B cell (primary cell): ENCODE measurements at regions not wholly inside any gene's neighbourhood (a gene's known extent, or its start where the extent isn't known, plus 50 kb on each side); places are given as distances from the start of the nearest gene placed in this dataset.

Experiments used
- ATAC-seq: fragments of 200-7000 bp; cut with Tn5 transposase; one replicate; pipeline ENCODE4 v1.10.0; 2021; ENCODE audit warnings: low read depth, mild to moderate bottlenecking, moderate number of reproducible peaks, moderate library complexity
- CTCF ChIA-PET: fragments of 350-600 bp; sonication (Branson Sonifier 250); formaldehyde crosslinking; loops from one replicate; lab custom pipeline; 2021; ENCODE audit warnings: antibody characterized with exemption, inconsistent platforms; lab: Charles Lee
- POLR2A ChIA-PET: fragments of 350-600 bp; sonication (Branson Sonifier 250); formaldehyde crosslinking; loops from one replicate; lab custom pipeline; 2021; ENCODE audit warnings: antibody characterized with exemption; lab: Charles Lee
- DNase-seq: peaks from one replicate; pipeline ENCODE4 v3.0.0; 2013
- H2AFZ ChIP-seq: 2 replicates; pipeline ENCODE4 v1.6.1; 2012; ENCODE audit warnings: mild to moderate bottlenecking, low read depth, low read length; ENCODE audit not compliant: insufficient read depth, poor library complexity, severe bottlenecking
- H3K27ac ChIP-seq, 2 donors: 1 replicate in 1 of 2; 2 replicates in 1 of 2; pipeline ENCODE4 v1.5.1; 2012 to 2013; ENCODE audit warnings: low read length in 2 of 2, mild to moderate bottlenecking in 2 of 2, moderate library complexity in 1 of 2
- H3K27me3 ChIP-seq, 4 experiments: fragments of 200-600 bp in 1 of 4; sonication (generic) in 1 of 4; replicated peaks in 1 of 4; 1 replicate in 2 of 4; 2 replicates in 2 of 4; pipeline versions ENCODE4 v1.6.1 to v1.7.0; 2013 to 2016; ENCODE audit warnings: low read length in 3 of 4, mild to moderate bottlenecking in 2 of 4, mixed read lengths in 1 of 4, moderate library complexity in 1 of 4; ENCODE audit not compliant: insufficient read depth in 4 of 4, control insufficient read depth in 3 of 4; ENCODE audit errors: control extremely low read depth in 1 of 4
- H3K36me3 ChIP-seq, 2 experiments: replicated peaks in 1 of 2; 1 replicate in 1 of 2; 2 replicates in 1 of 2; pipeline versions ENCODE4 v1.6.1 to v1.7.1; 2013; ENCODE audit warnings: low read length in 1 of 2; ENCODE audit not compliant: insufficient read depth in 2 of 2, control insufficient read depth in 1 of 2; ENCODE audit errors: control extremely low read depth in 1 of 2, extremely low read depth in 1 of 2
- H3K4me1 ChIP-seq, 2 donors: fragments of 200-600 bp in 1 of 2; sonication (generic) in 1 of 2; 1 replicate in 1 of 2; 2 replicates in 1 of 2; pipeline versions ENCODE4 v1.5.1 to v1.6.1; 2013 to 2017; ENCODE audit warnings: low read length in 2 of 2; ENCODE audit not compliant: control insufficient read depth in 2 of 2, insufficient read depth in 2 of 2
- H3K4me2 ChIP-seq: replicated peaks from 2 replicates; pipeline ENCODE3; 2012; ENCODE audit warnings: mild to moderate bottlenecking, low read depth, low read length; ENCODE audit not compliant: poor library complexity, severe bottlenecking
- H3K4me3 ChIP-seq, 5 experiments: fragments of 200-600 bp in 1 of 5; sonication (generic) in 1 of 5; 1 replicate in 3 of 5; 2 replicates in 2 of 5; pipeline versions ENCODE4 v1.5.1 to v1.7.0; 2011 to 2016; ENCODE audit warnings: low read length in 4 of 5, mild to moderate bottlenecking in 4 of 5, low read depth in 2 of 5, control low read depth in 1 of 5, moderate library complexity in 1 of 5; ENCODE audit not compliant: insufficient read depth in 1 of 5; ENCODE audit errors: control extremely low read depth in 1 of 5, extremely low read depth in 1 of 5
- H3K79me2 ChIP-seq: fragments of 200-600 bp; sonication (generic); one replicate; pipeline ENCODE4 v1.6.0; 2016; ENCODE audit warnings: low read length; ENCODE audit not compliant: control insufficient read depth, insufficient read depth
- H3K9ac ChIP-seq: fragments of 200-600 bp; sonication (generic); 2 replicates; pipeline ENCODE4 v1.6.1; 2017; ENCODE audit warnings: mild to moderate bottlenecking, low read length, moderate library complexity
- H3K9me3 ChIP-seq, 3 donors: one replicate each; pipeline versions ENCODE4 v1.6.1 to v1.7.1; 2013; ENCODE audit warnings: low read length in 2 of 3; ENCODE audit not compliant: control insufficient read depth in 2 of 3, insufficient read depth in 1 of 3; ENCODE audit errors: control extremely low read depth in 1 of 3
- H4K20me1 ChIP-seq: 2 replicates; pipeline ENCODE4 v1.6.0; 2012; ENCODE audit warnings: mild to moderate bottlenecking, low read length; ENCODE audit not compliant: insufficient read depth, control insufficient read depth, poor library complexity, severe bottlenecking
- H3K27ac Mint-ChIP-seq: one replicate; pipeline ENCODE4 v1.8.0; 2021; ENCODE audit warnings: mixed read lengths
- H3K27me3 Mint-ChIP-seq: one replicate; pipeline ENCODE4 v1.8.0; 2021; ENCODE audit warnings: mixed read lengths
- H3K4me1 Mint-ChIP-seq: one replicate; pipeline ENCODE4 v1.8.0; 2021; ENCODE audit warnings: mixed read lengths
- H3K4me3 Mint-ChIP-seq: one replicate; pipeline ENCODE4 v1.8.0; 2021; ENCODE audit warnings: mixed read lengths
- H3K9me3 Mint-ChIP-seq: one replicate; pipeline ENCODE4 v1.8.0; 2022; ENCODE audit warnings: mixed read lengths; ENCODE audit not compliant: insufficient read depth
- CTCF ChIP-seq: fragments of 200-600 bp; IDR thresholded peaks from one replicate; pipeline ENCODE4 v1.8.0; 2022; ENCODE audit warnings: antibody characterized with exemption, mild to moderate bottlenecking
- EZH2 ChIP-seq: IDR thresholded peaks from 2 replicates; pipeline ENCODE4 v1.6.1; 2012; ENCODE audit warnings: borderline replicate concordance, low read depth, mild to moderate bottlenecking, moderate library complexity, low read length; ENCODE audit not compliant: insufficient read depth, poor library complexity, severe bottlenecking
- WGBS: methylation state at CpG from one replicate; pipeline ENCODE4 v1.1.5; 2013; ENCODE audit warnings: missing lambda C conversion rate; ENCODE audit not compliant: insufficient coverage; 5-methylcytosine and 5-hydroxymethylcytosine counted together
- intact Hi-C: fragments of 100-400 bp; cut with micrococcal nuclease; formaldehyde crosslinking; loops from one replicate; pipeline ENCODE4 v1.10.0; 2022

GRCh38 chr9:94472806-94473360, 82.0 kb upstream of the PCAT7 start:
- Histone ChIP-seq H3K4me2 (no peak overlapping the region), H3K27ac (no peak overlapping the region), H3K4me3 (no peak overlapping the region), H3K4me1 (no peaks in the 10 kb centered on the region), H2AFZ (no peak overlapping the region), H3K36me3 (no peaks in the 10 kb centered on the region), H3K9ac (no peak overlapping the region), H4K20me1 (no peaks in the 10 kb centered on the region), H3K27me3 (peaks cover 0 to 4% (median 0%) of the 10 kb centered on the region in 4 experiments), H3K9me3 (peaks cover 6 to 15% (median 15%) of the 10 kb centered on the region in 3 donors), H3K79me2 (no peaks in the 10 kb centered on the region)
- H3K9me3 Mint-ChIP-seq, result peaks cover 6% of the 10 kb centered on the region
- ATAC-seq (no peak), DNase-seq (no peak)
- WGBS, result 95% methylated on average over 2 of the region's 4 CpGs
- TF ChIP-seq CTCF (no peak), EZH2 (no peak)
- intact Hi-C loops, result no loop called here
- no peak overlapping the region for H3K4me3 Mint-ChIP-seq
- no peaks in the 10 kb centered on the region for H3K4me1 Mint-ChIP-seq
- peaks cover 3% of the 10 kb centered on the region for H3K27me3 Mint-ChIP-seq
- ChIA-PET POLR2A (no interaction called here), CTCF (no interaction called here)
- no peak overlapping the region for H3K27ac Mint-ChIP-seq

GRCh38 chr9:94478755-94479730, 75.8 kb upstream of the PCAT7 start:
- Histone ChIP-seq H3K27me3 (peaks cover 0 to 4% (median 0%) of the 10 kb centered on the region in 4 experiments), H3K9ac (no peak overlapping the region), H4K20me1 (no peaks in the 10 kb centered on the region), H2AFZ (no peak overlapping the region), H3K27ac (no peak overlapping the region), H3K4me1 (no peaks in the 10 kb centered on the region), H3K4me3 (no peak overlapping the region), H3K9me3 (peaks cover 0 to 6% (median 0%) of the 10 kb centered on the region in 3 donors), H3K36me3 (no peaks in the 10 kb centered on the region), H3K79me2 (no peaks in the 10 kb centered on the region), H3K4me2 (no peak overlapping the region)
- ChIA-PET CTCF (no interaction called here), POLR2A (interaction anchor here (0.6 kb wide), 1 partner anchor 898 kb away, joined by 6 read pairs; no protein-coding TSS in a partner anchor)
- Mint-ChIP-seq H3K27me3 (peaks cover 3% of the 10 kb centered on the region), H3K4me1 (no peaks in the 10 kb centered on the region), H3K27ac (no peak overlapping the region), H3K9me3 (no peaks in the 10 kb centered on the region), H3K4me3 (no peak overlapping the region)
- ATAC-seq (no peak), DNase-seq (no peak)
- WGBS, result 93% methylated on average over 24 of the region's 29 CpGs
- intact Hi-C loops, result no loop called here
- TF ChIP-seq EZH2 (no peak), CTCF (no peak)
